ENCODE measurements at regions not wholly inside any gene's neighbourhood (a gene's known extent, or its start where the extent isn't known, plus 50 kb on each side); places are given as distances from the start of the nearest gene placed in this dataset.

- no peak overlapping the region for H3K27ac ChIP-seq (ENCODE audit: insufficient read depth, low read length)
- TF ChIP-seq CTCF (conservative IDR thresholded peaks at IDR 0.05 in 1 of 2, IDR thresholded peaks at IDR 0.05 in 1 of 2; ENCODE audit: low read depth in 1 of 2, low read length in 2 of 2) (no peak), EZH2 (IDR thresholded peaks at IDR 0.05; ENCODE audit: low read length, missing control alignments) (no peak)
- H2AFZ ChIP-seq (ENCODE audit: low read length), result no peak overlapping the region
These were observed 584.4 kb downstream of the PKHD1 start for GRCh38 chr6:51502996-51503395.

GRCh38 chr6:51505434-51505833 lies 582.0 kb downstream of the PKHD1 start:
- no peak overlapping the region for H3K4me2 ChIP-seq (ENCODE audit: extremely low read depth, insufficient read depth, low read length)
- H3K4me1 ChIP-seq (ENCODE audit: control insufficient read depth, extremely low read depth, insufficient read depth, low read length), result no peaks in the 10 kb centered on the region
- no peaks in the 10 kb centered on the region for H3K36me3 ChIP-seq (ENCODE audit: control insufficient read depth, insufficient read depth, low read length)
- H3K27me3 ChIP-seq (ENCODE audit: control insufficient read depth, insufficient read depth, low read length), result no peaks in the 10 kb centered on the region
- TF ChIP-seq EZH2 (IDR thresholded peaks at IDR 0.05; ENCODE audit: low read length, missing control alignments) (no peak), CTCF (conservative IDR thresholded peaks at IDR 0.05 in 1 of 2, IDR thresholded peaks at IDR 0.05 in 1 of 2; ENCODE audit: low read depth in 1 of 2, low read length in 2 of 2) (no peak)
- H2AFZ ChIP-seq (ENCODE audit: low read length), result no peak overlapping the region
- no peak overlapping the region for H3K4me3 ChIP-seq (replicated peaks in 1 of 4; ENCODE audit: control extremely low read depth in 1 of 4, insufficient read depth in 1 of 4, low read depth in 3 of 4, low read length in 4 of 4)
- H3K9ac ChIP-seq (ENCODE audit: insufficient read depth, low read length), result no peak overlapping the region
- H3K79me2 ChIP-seq (ENCODE audit: control insufficient read depth, insufficient read depth, low read length), result no peaks in the 10 kb centered on the region
- no peak for DNase-seq (ENCODE audit: low read depth in 2 of 2)
- H4K20me1 ChIP-seq (ENCODE audit: control insufficient read depth, extremely low read depth, insufficient read depth, low read length), result no peaks in the 10 kb centered on the region
- no peaks in the 10 kb centered on the region for H3K9me3 ChIP-seq (ENCODE audit: control insufficient read depth, insufficient read depth, low read depth, low read length)
- H3K27ac ChIP-seq (ENCODE audit: insufficient read depth, low read length), result no peak overlapping the region

More at GRCh38 chr6:51502996-51503395, 584.4 kb downstream of the PKHD1 start:
- H4K20me1 ChIP-seq (ENCODE audit: control insufficient read depth, extremely low read depth, insufficient read depth, low read length), result no peaks in the 10 kb centered on the region
- H3K4me3 ChIP-seq (replicated peaks in 1 of 4; ENCODE audit: control extremely low read depth in 1 of 4, insufficient read depth in 1 of 4, low read depth in 3 of 4, low read length in 4 of 4), result no peak overlapping the region
- H3K79me2 ChIP-seq (ENCODE audit: control insufficient read depth, insufficient read depth, low read length), result no peaks in the 10 kb centered on the region
- H3K27me3 ChIP-seq (ENCODE audit: control insufficient read depth, insufficient read depth, low read length), result no peaks in the 10 kb centered on the region
- no peak overlapping the region for H3K4me2 ChIP-seq (ENCODE audit: extremely low read depth, insufficient read depth, low read length)
- DNase-seq (ENCODE audit: low read depth in 2 of 2), result no peak
- no peaks in the 10 kb centered on the region for H3K36me3 ChIP-seq (ENCODE audit: control insufficient read depth, insufficient read depth, low read length)
- no peaks in the 10 kb centered on the region for H3K4me1 ChIP-seq (ENCODE audit: control insufficient read depth, extremely low read depth, insufficient read depth, low read length)
- H3K9me3 ChIP-seq (ENCODE audit: control insufficient read depth, insufficient read depth, low read depth, low read length), result no peaks in the 10 kb centered on the region
- no peak overlapping the region for H3K9ac ChIP-seq (ENCODE audit: insufficient read depth, low read length)

- Histone ChIP-seq H3K27ac (ENCODE audit: insufficient read depth, low read length) (no peak overlapping the region), H4K20me1 (ENCODE audit: control insufficient read depth, extremely low read depth, insufficient read depth, low read length) (no peaks in the 10 kb centered on the region), H3K36me3 (ENCODE audit: control insufficient read depth, insufficient read depth, low read length) (no peaks in the 10 kb centered on the region), H3K9ac (ENCODE audit: insufficient read depth, low read length) (no peak overlapping the region), H3K9me3 (ENCODE audit: control insufficient read depth, insufficient read depth, low read depth, low read length) (no peaks in the 10 kb centered on the region), H3K27me3 (ENCODE audit: control insufficient read depth, insufficient read depth, low read length) (no peaks in the 10 kb centered on the region), H3K4me1 (ENCODE audit: control insufficient read depth, extremely low read depth, insufficient read depth, low read length) (no peaks in the 10 kb centered on the region), H3K4me2 (ENCODE audit: extremely low read depth, insufficient read depth, low read length) (no peak overlapping the region), H3K4me3 (replicated peaks in 1 of 4; ENCODE audit: control extremely low read depth in 1 of 4, insufficient read depth in 1 of 4, low read depth in 3 of 4, low read length in 4 of 4) (no peak overlapping the region), H3K79me2 (ENCODE audit: control insufficient read depth, insufficient read depth, low read length) (no peaks in the 10 kb centered on the region), H2AFZ (ENCODE audit: low read length) (no peak overlapping the region)
- TF ChIP-seq EZH2 (IDR thresholded peaks at IDR 0.05; ENCODE audit: low read length, missing control alignments) (no peak), CTCF (conservative IDR thresholded peaks at IDR 0.05 in 1 of 2, IDR thresholded peaks at IDR 0.05 in 1 of 2; ENCODE audit: low read depth in 1 of 2, low read length in 2 of 2) (no peak)
- DNase-seq (ENCODE audit: low read depth in 2 of 2), result no peak
These were observed 577.8 kb downstream of the PKHD1 start for GRCh38 chr6:51509597-51509996.
